Glomerular visceral epithelial cell (primary cell): ENCODE measurements at regions not wholly inside any gene's neighbourhood (a gene's known extent, or its start where the extent isn't known, plus 50 kb on each side); places are given as distances from the start of the nearest gene placed in this dataset.

ENCODE experiments used
- DNase-seq: peaks from one replicate; pipeline ENCODE4 v3.0.0-alpha.2; 2016; ENCODE audit errors: extremely low spot score

DNA sequence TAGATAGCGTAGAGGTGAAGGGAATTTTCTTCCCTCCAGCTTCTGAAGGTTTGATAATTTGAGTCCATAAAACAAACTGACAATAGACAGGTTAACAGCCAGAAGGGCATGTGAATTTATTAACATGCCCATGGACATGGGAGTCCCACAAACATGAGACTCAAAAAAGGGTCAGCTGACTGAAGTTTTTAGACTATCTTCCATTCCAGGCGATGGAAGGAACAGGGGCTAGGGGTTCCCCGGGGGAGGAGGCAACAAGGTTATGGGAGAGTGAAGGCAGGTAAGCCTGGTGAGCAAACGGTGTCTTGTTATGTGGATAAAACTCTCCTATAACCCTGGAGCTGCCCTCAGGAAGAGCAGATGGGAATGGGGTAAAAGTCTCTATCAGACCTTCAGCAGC, 81.5 kb upstream of the SORBS2 start:
- no peak for DNase-seq

DNA sequence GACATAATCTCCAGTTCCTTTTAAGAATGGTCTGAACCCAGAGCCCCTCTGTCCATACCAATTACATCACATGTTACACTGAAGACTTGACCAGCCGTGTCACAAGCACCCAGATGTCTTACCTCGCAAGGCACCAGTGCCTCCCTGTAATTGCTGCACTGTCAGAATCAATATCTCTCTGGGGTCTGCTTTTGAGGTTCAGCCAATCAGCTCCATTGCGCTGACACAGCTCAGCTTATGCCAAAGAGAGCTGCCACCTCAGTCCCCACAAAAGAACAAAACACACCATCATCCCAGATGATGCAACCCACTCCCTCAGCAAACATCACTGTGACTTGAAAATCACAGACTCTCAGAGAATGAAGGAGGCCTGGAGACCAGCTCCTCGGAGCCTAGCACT, 82.5 kb upstream of the SORBS2 start:
- no peak for DNase-seq

DNA sequence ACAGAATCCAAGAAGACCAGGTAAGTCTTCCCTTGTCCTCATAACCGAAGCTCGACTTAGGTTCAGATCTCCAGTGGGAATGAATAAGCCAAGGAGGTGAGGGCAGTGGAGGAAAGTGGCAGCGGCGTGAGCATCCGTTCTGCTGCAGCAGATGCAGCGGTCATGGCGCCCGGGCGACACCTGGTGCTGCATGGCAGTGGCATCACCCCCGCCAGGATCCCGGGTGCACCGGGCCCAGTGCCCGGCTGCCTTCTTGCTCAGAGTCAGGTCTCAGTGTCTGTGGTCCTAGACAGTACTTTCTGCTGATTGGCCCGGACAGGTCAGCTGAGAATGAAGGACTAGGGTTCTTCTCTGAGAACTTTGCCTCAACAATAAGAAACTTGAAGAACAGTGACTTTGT, 83.4 kb upstream of the SORBS2 start:
- DNase-seq: no peak

DNA sequence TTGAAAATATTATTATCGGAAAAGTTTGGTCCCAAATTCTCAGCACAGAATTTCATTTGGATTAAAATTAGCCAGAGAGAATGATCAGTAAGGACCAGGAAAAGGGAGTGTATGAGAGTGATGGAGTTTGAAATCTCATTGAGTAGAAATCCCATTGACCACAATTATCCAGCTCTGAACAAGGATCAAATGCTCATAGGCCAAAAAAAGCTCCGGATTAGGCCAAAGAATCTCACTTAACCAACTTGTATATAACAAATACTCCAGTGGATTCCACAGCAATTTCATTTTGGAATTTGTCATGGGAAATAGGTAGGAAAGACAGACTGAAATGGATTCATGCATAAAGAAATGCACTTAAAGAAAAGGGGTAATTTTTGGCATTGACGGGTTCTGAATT, 83.9 kb upstream of the SORBS2 start:
- no peak for DNase-seq

DNA sequence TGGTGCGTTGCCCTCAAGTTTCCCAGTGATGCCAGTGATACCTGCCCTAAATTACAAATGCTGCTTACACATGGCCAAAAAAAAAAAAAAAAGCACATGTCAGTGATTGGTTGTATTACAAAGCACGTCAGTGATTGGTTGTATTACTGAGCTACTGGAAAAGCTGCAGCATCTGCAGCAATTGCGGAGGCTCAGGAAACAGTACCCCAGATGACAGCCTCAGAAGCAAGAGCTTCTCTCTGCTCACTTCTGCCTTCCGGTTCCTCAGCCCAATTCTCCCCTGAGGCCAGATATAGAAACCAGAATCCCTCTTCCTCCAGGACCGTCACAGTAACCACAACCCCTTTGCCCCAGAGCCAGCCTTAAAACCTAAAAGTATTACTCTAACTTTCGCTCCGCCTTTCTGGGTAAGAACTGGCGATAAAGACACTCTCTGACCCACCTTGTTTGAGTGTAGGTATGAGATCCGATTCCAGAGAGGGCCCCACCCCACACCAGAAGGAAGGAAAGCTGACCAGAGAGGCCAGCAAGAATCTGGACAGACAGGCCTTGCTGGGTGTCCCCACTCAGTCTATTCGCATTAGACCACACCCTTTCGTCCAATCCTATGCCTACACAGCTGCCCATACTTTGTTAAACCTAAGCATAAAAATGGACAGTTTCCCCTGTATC, 85.0 kb upstream of the SORBS2 start:
- no peak for DNase-seq

DNA sequence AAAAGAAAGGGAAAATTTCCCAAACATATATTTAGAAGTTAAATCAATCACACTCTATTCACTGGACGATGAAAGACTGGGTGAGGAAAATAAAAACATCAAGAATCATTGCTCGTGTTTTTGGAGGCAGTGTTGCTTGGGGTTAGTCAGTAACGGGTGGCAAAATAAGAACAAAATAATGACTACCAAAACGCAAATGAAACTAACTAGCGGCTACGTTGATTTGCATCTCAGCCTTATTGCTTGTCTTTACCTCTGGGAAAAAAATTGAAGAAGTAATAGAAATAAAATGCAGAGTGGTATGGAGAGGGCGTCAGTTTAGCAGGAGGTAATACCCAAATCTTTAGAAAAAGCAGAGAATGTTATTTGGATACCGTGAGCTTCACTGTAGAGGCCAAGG, 86.4 kb upstream of the SORBS2 start:
- no peak for DNase-seq

DNA sequence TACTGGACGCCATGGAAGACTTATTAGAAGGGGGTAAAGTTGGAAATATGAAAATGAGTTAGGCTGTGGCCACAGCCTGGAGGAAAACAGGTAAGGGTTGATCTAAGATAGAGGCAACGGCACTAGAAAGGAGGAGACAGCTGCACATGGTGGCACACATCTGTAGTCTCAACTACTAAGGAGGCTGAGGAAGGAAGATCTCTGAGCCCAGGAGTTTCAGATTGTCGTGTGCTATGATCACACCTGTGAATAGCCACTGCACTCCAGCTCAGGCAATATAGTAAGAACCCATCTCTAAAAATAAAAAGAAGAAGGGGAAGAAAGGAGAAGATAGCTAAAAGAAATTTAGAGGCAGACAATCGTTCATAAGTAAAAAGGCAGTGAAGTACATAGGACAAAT, 87.8 kb upstream of the SORBS2 start:
- no peak for DNase-seq

DNA sequence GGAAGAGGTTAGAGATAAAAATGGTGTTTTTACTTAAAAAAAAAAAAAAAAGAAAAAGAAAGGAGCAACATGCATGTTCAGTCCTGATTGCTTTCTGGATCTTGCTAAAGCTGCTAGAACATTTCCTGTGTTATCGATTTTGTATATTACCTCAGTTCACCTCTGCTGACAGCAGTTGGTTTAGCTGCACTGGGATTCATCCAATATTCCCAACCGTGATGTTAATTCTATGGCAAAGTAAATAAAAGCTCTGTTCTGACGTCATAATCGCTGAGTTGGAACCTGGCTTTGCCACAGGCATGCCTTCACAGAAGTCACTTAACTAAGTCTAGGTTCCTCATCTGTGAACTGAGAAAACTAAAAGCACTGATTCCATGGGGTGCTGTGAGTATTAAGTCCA, 90.7 kb upstream of the SORBS2 start:
- DNase-seq: peak; percentile 80

DNA sequence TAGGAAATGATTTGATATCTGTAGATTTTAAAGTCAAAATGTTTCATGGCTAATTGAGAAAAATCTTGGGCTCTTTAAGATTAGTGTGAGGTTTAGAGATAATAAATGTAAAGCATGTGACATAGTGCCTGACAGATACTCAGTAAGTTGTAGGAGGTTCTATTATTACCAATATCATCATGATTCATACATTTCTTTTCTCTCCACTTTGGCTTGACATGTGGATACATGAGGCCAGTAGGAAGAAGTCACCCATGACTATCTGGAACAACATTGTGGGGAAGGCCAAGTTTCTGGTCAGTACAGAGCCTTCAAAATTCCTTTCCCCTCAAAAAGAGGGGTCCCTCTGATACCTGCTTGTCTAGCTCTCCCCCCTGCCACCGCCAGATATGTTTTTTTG, 91.2 kb upstream of the SORBS2 start:
- peak; percentile 20 for DNase-seq

DNA sequence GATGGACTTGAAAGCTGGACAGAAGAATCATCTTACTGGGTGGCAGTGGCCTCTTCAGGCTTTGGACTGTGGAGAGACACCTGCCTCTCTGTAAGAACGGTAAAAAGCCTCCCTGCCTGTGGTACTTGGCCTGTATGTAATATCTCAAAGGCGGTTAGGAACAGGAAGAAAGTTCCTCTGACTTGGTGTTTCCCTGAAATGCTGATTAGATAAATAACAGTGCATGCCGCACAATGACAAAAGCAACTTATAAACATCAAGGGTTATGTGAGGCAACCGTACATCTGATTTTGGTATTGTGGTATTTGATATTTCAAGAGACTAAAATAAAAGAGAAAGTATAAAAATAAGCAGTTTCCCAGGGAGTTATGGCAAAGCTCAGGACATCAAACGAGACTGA, 92.4 kb upstream of the SORBS2 start:
- DNase-seq: no peak

DNA sequence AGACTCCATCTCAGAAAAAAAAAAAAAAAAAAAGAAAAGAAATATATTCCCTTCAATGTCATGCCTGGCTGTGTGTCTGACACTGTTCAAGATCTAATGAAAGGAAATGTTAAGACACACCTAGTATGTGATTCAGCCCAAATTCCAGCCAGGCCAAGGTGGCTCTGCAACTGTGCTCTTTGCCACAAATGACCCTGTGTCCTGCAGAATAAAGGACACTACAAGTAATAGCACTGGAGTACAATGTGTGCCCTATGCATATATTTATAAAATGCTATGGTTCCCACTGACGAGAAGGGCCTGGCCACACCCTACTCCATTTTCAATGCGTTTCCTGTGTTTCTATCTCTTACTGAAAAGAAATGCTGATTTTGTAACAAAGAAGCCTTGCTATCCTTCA, 98.0 kb upstream of the SORBS2 start:
- DNase-seq: no peak

DNA sequence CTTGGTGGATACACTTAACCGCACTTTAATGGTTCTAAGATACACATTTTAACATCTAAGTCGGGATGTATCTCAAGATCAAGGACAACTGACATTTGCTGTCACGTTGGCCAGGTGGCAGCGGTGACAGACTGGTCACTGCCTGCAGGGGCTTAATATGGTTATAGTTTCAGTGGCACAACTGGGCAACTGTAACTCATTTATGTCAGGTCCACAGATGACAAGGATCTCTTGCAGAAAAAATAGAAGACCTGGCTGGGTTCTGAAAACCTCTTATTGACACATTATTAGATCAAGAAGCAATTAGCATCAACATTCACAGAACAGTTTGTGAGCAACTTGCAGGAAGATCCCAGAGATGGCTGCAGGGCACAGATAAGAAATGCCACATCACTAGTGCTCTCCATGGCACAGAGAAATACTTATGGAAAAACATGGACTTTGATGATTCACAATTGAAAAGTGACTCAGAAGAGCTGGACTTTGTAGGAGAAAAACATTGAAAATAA, 99.6 kb upstream of the SORBS2 start:
- DNase-seq: no peak

DNA sequence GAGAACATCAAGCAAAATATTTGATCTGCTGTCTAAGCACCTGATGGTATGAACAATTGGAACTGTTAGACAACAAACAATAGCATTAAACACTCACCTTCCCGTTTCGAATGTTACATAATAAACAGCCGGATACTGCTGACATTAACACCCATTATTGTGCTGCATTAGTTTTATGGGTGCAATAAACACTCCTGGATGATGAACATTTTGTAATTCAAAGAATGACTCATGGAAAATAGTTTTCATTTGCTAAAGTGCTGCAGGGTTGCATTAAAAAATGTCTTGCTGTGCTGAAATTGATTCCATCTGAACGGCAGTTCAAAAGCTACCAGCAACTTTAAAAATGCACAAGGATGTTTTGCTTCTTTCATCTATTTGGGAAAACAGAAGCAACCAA, 100.8 kb upstream of the SORBS2 start:
- DNase-seq: no peak

DNA sequence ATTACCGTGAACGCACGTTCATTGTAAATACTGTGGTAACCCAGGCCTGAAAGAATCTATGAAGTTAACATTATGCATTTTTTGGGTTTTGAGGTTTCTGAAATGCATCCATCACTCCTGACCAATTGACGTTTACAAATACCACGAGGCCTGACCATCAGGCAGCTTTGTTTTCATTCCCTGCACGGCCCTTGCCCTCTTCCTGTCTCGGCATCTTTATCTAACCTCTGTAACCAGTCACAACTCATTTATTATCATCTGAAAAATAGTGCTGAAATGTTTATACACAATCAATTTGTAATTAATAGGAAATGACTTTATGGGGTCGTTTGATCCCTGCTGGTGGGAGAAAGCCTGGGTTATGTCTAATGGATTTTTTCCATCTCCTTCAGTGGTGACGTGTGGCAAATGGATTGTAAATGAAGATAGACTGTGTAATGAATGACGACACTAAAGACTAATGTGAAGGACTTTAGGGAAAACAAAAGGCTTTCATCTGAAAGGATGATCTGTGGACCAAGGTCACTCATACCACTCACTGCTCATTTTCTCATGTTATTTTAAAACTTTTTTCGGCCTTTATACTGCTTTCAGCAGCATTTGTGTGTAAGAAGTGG, 102.7 kb upstream of the SORBS2 start:
- DNase-seq: peak; percentile 52

DNA sequence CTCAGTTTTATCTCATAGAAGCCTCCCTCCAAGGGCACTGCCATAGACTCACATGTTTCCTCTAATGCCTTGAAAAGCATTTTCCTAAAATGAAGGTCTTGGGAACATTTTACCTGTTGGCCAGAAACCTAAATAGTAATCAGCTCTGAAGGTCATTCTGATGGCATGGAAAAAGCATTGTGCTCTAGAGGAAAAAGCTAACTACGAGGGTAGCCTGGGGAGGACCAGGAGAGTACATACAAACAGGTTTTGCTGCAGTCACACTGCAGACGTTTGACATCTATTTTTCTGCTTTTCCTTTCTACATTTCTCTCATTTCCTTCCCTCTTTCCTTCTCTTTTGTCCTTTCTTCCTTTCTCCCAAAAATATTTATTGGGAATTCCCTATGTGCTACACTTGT, 103.3 kb upstream of the SORBS2 start:
- no peak for DNase-seq

DNA sequence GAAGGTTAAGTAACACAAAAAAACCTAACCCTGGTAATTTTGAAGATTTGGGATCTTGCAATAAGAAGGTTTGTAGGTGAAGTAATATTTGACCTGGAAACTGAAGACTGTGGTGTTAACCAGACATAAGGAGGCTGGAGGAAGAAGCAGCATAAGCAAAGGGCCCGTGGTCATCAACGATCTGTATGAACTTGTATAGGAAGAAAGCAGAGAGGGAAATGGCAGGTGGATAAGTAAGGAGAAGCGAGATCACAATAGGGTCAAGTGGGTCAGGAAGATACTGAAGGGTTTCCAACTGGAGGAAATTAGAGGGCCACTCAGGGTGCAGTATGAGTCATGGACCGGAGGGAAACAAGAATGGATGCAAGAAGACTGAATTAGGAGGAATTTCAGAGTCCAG, 103.8 kb upstream of the SORBS2 start:
- DNase-seq: no peak

DNA sequence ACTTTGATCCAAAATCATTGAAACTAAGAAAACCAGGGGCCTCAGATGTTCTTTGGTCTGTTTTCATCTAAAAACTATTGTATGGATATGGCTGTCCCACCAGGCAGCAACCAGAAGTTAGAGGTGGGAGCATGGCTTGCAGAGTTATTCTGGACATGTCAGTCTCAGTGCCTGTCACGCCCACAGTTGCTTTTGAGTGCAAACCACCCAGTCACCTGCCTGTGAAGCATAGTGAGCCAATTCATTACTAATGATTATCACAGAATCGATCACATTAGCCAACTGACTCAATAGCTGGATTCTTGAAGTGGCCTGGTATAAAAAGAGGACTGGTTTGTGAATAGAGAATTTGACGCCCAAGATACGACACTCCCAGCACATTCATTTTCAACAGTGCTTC, 104.2 kb upstream of the SORBS2 start:
- DNase-seq: no peak

DNA sequence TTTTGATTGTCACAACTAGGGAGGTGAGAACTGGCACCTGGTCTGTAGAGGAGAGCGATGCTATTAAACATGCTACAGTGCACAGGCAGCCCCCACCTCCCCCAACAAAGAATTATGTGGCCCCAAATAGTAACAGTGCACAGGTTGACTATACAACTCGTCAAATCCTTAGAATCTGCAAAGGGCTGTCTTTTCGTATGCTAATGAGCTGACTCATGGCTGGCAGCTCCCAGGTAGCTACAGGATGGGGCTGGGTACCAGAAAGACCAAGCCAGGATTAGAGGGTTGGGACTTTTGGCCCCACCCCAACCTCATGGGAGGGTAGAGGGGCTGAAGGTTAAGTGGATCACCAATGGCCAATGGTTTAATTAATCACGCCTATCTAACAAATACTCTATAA, 104.7 kb upstream of the SORBS2 start:
- DNase-seq: no peak

DNA sequence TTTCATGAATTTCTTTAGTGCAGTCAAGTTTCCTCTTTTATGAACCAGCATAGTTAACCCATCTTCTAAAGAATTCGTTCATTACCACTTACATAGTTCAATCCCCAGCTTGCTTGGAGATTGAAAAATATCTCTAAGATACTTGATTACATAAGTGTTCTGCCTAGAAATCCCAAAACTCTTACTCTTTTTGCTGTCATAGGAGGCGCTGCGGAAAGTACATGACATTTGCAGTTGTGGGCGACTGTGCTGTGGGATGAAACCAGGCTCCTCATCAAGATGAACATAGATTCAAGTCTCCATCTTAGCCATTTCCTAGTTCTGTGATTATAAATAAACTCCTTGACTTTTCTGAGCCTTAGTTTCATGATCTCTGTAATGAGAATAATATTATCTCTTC, 107.1 kb upstream of the SORBS2 start:
- no peak for DNase-seq

DNA sequence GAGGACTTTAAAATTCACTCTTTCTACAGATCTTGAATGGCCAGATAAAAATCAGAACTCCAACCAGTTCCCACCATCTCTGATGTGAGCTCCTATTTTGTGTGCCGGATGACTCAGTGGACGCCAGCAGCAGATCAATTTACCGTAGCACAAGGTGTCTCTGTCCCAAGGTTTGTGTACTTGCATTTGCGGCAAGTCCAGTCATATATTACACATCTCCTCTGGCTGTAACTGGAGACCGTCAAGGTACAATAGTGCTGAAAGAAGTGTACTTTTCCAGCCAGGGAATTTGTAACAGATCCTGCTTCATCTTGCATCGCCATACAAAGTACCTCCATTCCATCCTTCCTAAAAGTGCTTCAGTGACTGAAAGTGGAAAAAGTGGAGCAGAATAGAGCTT, 108.2 kb upstream of the SORBS2 start:
- peak; percentile 46 for DNase-seq

DNA sequence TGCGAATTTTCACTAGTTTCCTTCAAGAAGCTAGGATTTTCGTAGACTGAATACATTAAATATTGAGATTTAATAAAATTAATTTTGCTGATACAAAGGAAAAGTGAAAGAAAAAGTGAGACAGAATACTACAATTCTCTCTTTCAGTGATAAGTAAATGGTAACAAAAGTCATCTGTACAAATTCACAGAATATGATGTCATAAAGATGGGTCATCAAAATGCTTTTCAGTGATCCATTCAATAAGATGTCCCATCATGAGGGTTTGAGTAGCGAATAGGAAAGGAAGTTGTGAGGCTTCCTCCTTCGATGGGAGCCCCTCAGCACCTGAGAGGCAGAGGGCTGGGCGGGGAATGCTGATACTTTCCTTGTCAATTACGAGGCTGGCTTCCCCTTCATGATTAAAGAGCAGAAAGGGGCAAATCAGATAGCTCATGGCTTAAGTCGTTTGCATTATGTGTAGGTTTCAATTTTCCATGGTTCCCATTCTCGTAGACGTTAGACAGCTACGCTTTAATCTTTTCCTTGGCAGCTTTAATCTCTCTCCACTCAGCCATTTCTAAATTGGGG, 108.8 kb upstream of the SORBS2 start:
- DNase-seq: no peak

DNA sequence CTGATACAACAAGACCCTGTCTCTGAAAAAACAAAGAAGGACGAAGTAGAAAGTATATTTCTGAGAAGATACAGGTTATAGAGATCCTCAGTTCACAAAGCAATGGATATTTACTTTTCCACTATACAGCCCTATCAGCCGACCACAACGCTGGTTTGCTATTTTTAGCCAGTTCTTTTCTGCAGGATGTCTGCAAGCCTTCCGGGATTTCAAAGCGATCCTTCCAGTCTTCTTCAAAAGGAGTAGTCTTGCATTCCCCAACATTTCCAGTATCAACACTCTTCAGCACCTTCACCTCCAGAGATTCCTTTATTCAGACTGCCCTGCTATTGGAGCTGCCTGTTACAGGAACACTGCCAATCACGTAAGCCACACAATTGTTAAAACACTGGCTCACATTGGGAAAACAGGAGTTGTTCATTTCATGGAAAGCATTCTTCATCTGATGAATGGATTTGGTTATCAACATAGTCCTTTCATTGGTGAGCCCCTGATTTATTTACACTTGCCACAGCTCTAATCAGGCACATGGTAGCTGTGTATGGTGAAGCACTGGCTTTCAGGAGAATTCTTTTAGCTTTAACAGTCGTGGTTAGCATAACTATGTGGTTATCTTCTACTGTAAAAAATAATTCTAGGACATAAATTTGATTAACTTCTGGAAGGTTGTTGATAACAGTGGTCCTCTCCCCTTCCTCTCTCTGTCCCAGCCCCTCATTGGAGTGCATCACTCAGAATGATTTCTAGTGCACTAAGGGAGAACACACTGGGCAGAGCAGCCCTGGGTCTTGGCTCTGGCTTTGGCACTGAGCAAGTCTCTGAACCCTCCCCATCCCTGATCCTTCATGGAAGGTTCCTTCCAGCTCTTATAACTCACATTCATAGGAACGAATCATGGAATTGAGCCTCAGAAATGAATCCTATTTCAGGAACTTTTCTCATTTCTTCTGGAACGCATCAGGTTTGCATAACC, 109.9 kb upstream of the SORBS2 start:
- DNase-seq: no peak
